T-helper 1 cell treated with Interleukin-12 subunit alpha and Interleukin-12 subunit beta and Interleukin-4 antibody, amounts not matched to agents 30 μg/mL and 1 μg/mL, for 36 hours (primary cell): ENCODE measurements at regions not wholly inside any gene's neighbourhood (a gene's known extent, or its start where the extent isn't known, plus 50 kb on each side); places are given as distances from the start of the nearest gene placed in this dataset.

ENCODE experiments used
- H3K27ac Mint-ChIP-seq: one replicate; pipeline ENCODE4 v1.8.0; 2021; ENCODE audit warnings: mild to moderate bottlenecking, mixed read lengths
- H3K27me3 Mint-ChIP-seq: one replicate; pipeline ENCODE4 v1.8.0; 2021; ENCODE audit warnings: low read depth, mixed read lengths
- H3K36me3 Mint-ChIP-seq: one replicate; pipeline ENCODE4 v1.8.0; 2021; ENCODE audit warnings: low read depth, mixed read lengths
- H3K4me1 Mint-ChIP-seq: one replicate; pipeline ENCODE4 v1.8.0; 2021; ENCODE audit warnings: low read depth, mixed read lengths
- H3K4me3 Mint-ChIP-seq: one replicate; pipeline ENCODE4 v1.8.0; 2021; ENCODE audit warnings: mild to moderate bottlenecking, moderate library complexity, mixed read lengths
- H3K9me3 Mint-ChIP-seq: one replicate; pipeline ENCODE4 v1.8.0; 2021; ENCODE audit warnings: mixed read lengths

DNA sequence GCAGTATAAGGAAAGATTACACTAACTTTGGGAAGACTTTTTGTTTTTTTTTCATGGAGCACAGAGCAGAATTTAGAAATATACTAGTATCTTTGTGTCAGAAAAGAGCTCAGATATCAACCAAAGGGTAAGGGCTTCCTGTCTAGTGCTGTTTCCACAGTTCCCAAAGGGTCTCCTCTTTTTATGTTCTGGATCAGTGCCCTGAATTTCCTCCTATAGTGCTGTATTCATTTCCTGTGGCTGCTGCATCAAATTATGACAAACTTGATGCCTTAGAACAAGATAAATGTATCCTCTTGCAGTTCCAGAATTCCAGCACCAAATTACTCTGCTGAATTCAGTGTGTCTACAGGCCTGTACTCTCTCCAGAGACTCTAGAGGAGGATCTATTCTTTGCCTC, 219.8 kb upstream of the THRB start:
- Mint-ChIP-seq H3K4me1 (no peaks in the 10 kb centered on the region), H3K9me3 (no peaks in the 10 kb centered on the region), H3K4me3 (no peak overlapping the region), H3K36me3 (no peaks in the 10 kb centered on the region), H3K27ac (no peak overlapping the region), H3K27me3 (no peaks in the 10 kb centered on the region)

DNA sequence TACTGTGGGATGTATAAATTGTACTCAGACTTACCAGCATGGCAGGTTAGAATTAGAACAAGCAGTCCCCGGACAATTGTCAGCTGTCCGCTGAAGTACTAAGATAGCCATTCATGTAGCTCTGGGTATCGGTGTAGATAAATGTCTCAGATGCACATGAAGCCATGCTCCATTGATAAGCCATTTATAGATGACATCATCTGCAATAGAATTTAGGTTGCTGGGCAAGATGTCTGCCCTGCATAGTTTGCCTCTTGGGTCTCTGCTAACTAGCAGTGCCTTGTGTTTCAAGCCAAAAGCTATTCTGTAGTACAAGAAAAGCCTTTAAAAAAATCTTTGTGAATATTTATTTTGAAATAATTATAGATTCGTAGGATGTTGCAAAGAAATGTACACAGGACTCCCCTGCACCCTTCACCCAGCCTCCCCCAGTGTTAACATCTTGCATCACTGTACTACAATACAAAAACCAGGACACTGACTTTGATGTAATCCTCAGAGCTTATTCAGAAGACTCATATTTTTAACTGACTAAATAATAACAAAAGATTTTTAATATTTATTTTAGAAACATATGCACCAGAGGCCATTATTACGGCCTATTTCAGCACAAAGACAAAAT, 220.6 kb upstream of the THRB start:
- Mint-ChIP-seq H3K27ac (no peak overlapping the region), H3K9me3 (no peaks in the 10 kb centered on the region), H3K36me3 (no peaks in the 10 kb centered on the region), H3K27me3 (no peaks in the 10 kb centered on the region), H3K4me3 (no peak overlapping the region), H3K4me1 (no peaks in the 10 kb centered on the region)

DNA sequence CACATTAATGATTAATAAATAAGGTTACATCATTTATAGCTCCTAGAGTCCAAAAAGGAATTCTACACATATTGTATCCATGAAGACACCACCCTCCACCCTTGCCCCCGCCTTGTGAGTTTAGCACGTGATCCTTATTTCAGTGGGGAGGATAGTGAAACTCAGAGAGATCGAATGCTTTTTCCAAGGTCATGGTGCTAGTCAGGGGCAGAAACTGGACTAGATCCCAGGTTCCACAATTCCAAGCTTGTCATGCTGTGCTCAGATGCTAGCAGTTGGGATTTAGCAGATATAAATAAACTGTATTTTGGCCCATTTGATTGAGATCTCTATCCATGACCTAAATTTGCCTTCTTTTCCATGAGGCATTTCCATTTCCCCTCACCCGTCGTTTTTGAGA, 227.4 kb upstream of the THRB start:
- Mint-ChIP-seq H3K27me3 (no peaks in the 10 kb centered on the region), H3K4me3 (no peak overlapping the region), H3K27ac (no peak overlapping the region), H3K9me3 (no peaks in the 10 kb centered on the region), H3K4me1 (no peaks in the 10 kb centered on the region), H3K36me3 (no peaks in the 10 kb centered on the region)

DNA sequence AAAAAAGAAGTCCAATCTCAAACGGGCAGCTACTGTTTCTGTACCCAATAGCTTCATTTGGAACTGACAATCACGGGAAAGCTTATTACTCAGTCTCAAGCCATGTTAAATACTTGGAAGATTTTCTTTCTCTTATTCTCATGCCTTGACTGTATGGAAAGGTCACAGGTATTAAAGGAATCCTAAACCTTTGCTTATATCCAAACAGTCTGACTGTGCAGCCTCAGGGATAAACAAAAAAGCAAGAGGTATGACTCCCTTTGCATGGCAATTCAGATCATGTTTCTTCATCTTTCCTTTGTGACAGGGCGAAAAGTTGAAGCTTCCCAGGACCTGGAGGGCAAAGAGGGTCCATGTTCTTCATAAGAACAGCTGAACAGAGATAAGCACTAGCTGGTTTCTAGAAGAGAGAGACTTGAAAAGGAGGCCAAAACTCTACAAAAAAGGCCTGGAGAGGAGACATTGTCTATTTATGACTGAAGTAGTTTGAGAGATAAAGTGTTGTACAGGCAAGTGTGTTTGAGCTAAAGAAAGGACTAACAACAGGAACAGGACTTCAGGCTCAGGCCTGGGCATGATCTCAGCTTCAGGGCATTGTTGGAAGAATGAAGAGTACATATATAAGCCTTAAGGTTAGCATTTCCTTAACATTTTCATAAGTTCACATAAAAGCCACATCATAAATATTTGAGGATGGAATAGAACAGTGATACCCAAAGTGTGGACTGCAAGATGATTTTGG, 231.0 kb upstream of the THRB start:
- Mint-ChIP-seq H3K9me3 (no peaks in the 10 kb centered on the region), H3K27ac (no peak overlapping the region), H3K36me3 (no peaks in the 10 kb centered on the region), H3K4me3 (no peak overlapping the region), H3K27me3 (no peaks in the 10 kb centered on the region), H3K4me1 (no peaks in the 10 kb centered on the region)

DNA sequence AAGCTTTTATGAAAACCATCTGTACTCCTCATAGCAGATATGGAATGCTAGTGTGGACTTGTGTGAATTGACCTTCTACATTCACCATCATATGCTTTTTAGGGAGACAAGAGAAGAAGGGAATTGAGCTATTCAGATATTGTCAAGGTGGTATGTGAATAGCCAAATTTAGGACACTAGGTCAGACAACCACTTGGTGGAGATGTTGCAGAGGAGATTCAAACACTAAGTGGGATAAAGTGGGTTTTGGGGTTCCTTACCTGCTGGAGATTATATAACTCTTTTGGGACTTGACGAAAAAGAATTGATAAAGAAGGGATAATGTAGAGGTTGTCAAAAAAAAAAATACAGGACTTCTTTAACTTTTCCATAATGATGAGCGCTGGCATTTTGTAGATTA, 231.8 kb upstream of the THRB start:
- Mint-ChIP-seq H3K4me1 (no peaks in the 10 kb centered on the region), H3K36me3 (no peaks in the 10 kb centered on the region), H3K4me3 (no peak overlapping the region), H3K27me3 (no peaks in the 10 kb centered on the region), H3K27ac (no peak overlapping the region), H3K9me3 (no peaks in the 10 kb centered on the region)

DNA sequence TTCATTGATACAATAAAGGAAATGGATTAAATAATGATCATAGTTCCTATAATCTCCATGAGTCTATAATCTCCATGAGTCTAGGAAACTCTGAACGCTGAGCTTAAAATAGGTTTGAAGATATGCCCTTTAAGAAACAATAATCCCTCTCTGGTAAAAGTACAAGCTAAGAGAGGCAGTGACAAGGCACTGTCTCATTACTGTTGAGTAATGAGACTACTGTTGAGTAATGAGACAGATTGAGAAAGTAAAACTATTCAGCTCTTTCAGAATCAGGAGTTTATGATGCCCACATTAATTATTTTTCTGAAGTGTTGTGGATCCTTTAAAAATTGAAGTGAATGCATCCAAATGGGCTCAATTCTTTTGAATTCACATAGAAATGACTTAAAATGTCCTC, 235.5 kb upstream of the THRB start:
- Mint-ChIP-seq H3K4me1 (no peaks in the 10 kb centered on the region), H3K4me3 (no peak overlapping the region), H3K27me3 (no peaks in the 10 kb centered on the region), H3K9me3 (no peaks in the 10 kb centered on the region), H3K36me3 (no peaks in the 10 kb centered on the region), H3K27ac (no peak overlapping the region)

DNA sequence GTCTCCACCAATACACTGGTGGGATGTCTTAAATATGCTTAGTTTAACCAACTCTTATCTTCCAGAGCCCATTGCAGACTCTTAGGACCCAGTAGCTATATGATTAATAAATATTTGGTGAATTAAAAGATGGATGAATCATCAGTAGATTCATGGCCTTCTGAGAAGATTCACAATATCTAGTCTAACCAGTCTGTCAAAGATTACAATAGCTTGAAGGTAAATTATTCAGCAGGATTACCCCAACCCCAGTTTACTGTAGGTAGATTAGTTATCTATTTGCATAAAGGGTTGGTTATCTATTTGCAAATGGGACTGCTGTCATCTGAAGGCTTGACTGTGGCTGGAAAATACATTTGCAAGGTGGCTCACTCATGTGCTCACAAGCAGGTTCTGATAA, 239.4 kb upstream of the THRB start:
- Mint-ChIP-seq H3K9me3 (peaks cover 2% of the 10 kb centered on the region), H3K36me3 (no peaks in the 10 kb centered on the region), H3K27ac (no peak overlapping the region), H3K27me3 (no peaks in the 10 kb centered on the region), H3K4me3 (no peak overlapping the region), H3K4me1 (no peaks in the 10 kb centered on the region)

DNA sequence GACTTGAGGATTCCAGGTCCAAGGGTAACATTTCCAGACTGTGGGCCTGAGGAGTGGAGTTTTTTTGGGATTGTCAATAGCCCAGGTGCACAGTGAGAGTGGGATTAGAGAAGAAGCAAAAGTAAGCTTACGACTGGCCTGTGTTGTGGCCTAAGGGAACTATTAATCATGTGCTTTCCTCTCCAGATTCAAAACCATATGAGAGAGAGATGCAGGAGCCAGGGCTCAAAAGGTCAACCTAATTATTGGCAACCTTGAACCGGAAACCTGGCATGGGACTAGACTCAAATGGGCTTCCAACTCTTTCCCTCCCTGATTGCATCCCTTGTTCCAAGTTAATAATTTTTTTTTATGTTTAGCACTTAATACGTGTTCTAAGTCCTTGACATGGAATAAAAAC, 242.1 kb upstream of the THRB start:
- no peak overlapping the region for H3K27ac Mint-ChIP-seq
- no peaks in the 10 kb centered on the region for H3K36me3 Mint-ChIP-seq
- no peak overlapping the region for H3K4me3 Mint-ChIP-seq
- no peaks in the 10 kb centered on the region for H3K27me3 Mint-ChIP-seq
- no peaks in the 10 kb centered on the region for H3K4me1 Mint-ChIP-seq
- peaks cover 2% of the 10 kb centered on the region for H3K9me3 Mint-ChIP-seq

DNA sequence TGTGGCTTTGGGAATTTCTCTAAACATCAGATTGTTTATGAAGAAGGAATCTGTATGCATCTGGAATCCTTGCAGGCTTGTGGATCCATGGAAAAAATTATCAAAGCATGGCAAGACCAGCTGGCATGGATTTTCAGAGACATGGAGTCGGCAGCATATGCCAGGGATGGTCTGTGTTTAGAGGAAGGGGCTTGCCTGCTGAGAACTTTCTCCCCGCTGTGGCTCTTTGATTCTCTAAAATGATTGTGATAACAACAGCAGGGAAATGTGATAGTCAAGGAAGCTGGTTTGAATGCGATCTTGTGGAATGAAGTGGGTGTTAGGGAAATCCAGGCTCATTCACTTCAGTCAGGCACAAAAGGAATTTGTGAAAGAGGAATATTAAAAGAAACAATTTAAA, 245.7 kb upstream of the THRB start:
- H3K27ac Mint-ChIP-seq, result no peak overlapping the region
- no peaks in the 10 kb centered on the region for H3K36me3 Mint-ChIP-seq
- peaks cover 2% of the 10 kb centered on the region for H3K9me3 Mint-ChIP-seq
- H3K4me3 Mint-ChIP-seq, result no peak overlapping the region
- H3K4me1 Mint-ChIP-seq, result no peaks in the 10 kb centered on the region
- no peaks in the 10 kb centered on the region for H3K27me3 Mint-ChIP-seq

DNA sequence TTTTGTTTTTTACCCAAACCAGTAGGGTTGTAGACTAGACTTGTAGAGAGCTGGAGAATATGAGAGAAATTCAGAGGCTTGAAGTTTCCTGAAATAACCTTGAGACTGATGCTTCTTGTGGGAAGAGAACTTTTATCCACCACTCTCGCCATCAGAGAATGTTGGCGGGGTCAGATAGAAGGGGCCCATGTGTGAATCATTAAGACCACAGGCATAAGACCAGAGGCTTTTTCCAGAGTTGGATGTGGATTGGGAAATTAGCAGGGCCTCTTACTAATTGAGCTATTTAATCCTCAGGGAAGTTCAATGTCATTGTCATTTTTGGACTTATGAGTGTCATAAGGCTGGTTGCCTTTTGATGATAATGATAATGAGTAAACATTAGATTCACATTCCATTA, 246.9 kb upstream of the THRB start:
- H3K27ac Mint-ChIP-seq, result no peak overlapping the region
- no peaks in the 10 kb centered on the region for H3K27me3 Mint-ChIP-seq
- peaks cover 2% of the 10 kb centered on the region for H3K9me3 Mint-ChIP-seq
- H3K4me1 Mint-ChIP-seq, result no peaks in the 10 kb centered on the region
- H3K36me3 Mint-ChIP-seq, result no peaks in the 10 kb centered on the region
- no peak overlapping the region for H3K4me3 Mint-ChIP-seq

DNA sequence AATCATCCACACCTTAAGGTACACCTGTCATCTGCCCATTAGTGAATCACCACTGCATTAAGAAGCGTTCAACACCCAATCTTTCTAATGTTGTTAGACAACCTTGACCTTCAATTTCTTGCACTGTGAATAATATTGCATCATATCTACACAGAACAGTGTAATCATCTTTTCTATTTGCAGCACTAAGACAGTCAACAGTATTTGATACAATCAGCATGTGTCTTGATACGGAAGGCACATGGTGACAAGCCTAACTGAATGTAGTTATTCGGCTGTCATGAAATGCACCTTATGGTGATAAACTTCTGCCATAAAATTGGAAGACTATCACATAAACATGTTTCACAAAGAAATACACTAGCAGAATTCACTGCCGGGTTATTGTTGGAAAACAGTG, 253.9 kb upstream of the THRB start:
- Mint-ChIP-seq H3K36me3 (no peaks in the 10 kb centered on the region), H3K27me3 (no peaks in the 10 kb centered on the region), H3K4me1 (no peaks in the 10 kb centered on the region), H3K27ac (no peak overlapping the region), H3K9me3 (no peaks in the 10 kb centered on the region), H3K4me3 (no peak overlapping the region)

DNA sequence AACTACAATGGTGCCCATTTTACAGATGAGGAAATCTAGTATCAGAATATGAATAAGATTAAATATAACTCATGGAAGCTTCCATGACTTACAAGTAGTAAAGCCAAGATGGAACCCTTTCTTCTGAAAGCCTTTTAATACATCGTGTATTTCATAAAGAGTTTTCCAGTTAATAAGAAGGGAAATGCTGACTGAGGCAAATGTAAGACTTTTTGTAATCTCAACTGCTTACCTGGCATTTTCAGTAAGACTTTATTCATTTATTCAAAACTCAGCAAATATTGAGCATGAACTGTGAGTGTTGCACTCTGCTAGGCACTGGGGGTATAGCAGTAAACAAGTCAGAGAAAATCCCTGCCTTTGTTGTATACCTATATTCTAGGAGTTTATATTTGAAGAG, 256.4 kb upstream of the THRB start:
- Mint-ChIP-seq H3K27me3 (no peaks in the 10 kb centered on the region), H3K27ac (no peak overlapping the region), H3K9me3 (no peaks in the 10 kb centered on the region), H3K36me3 (no peaks in the 10 kb centered on the region), H3K4me1 (no peaks in the 10 kb centered on the region), H3K4me3 (no peak overlapping the region)

DNA sequence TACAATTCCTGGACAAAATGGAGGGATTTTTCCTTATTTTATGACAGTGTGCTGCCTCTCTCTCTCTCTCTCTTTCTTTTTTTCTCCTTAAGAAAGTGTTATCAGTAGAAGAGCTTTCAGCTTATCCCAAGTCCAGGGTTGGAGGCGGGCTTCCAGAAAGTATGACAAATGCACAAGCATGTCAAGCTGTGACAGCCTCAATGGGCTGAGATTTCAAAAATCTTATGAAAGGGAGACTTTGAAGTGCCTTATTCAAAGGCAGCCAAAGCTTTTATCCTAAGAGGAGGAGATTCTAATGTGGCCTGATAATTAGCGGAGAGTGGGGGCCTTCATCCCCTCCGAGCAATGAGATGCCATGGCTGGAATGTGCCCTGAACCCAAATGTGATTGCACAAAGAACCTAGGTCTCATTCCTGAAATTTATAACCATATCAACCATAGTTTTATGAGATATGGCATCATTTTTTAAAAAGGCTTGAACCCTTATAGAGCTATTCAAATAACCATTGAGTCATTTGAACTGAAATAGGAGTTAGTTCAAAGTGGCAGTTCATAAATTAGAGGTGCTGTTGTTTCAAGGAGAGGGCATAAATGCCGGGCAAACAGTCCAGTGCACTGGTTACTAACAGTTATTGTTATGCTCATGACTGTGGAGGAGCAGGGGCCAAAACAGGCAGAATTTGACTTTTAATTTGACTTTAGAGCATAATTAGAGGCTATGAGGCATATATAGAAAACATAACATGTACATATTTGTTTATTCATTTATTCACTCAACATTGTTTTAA, 261.6 kb upstream of the THRB start:
- H3K27me3 Mint-ChIP-seq, result no peaks in the 10 kb centered on the region

DNA sequence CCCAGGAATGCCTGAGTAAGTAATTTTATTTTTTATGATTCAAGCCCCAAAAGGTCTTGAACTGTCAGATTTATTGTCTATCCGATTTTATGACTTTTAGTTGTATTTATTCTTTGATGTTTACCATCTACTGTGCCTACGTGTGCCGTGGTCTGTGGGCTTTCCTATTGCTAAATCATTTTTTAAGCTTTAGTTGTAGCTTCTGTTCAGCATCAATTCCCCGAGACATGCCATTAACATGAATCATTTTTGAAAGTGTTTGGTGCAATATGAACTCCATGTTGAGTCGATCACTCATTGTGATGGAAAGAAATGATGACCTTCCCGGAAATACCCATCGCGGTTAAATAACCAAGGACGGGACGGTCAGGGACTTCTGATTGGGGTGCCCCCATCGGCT, 268.7 kb upstream of the THRB start:
- Mint-ChIP-seq H3K27ac (no peak overlapping the region), H3K4me3 (no peak overlapping the region), H3K4me1 (no peaks in the 10 kb centered on the region), H3K36me3 (no peaks in the 10 kb centered on the region), H3K9me3 (no peaks in the 10 kb centered on the region), H3K27me3 (no peaks in the 10 kb centered on the region)

More for the DNA sequence above, 261.6 kb upstream of the THRB start:
- no peaks in the 10 kb centered on the region for H3K4me1 Mint-ChIP-seq
- no peak overlapping the region for H3K27ac Mint-ChIP-seq
- H3K36me3 Mint-ChIP-seq, result no peaks in the 10 kb centered on the region
- no peaks in the 10 kb centered on the region for H3K9me3 Mint-ChIP-seq
- H3K4me3 Mint-ChIP-seq, result no peak overlapping the region

DNA sequence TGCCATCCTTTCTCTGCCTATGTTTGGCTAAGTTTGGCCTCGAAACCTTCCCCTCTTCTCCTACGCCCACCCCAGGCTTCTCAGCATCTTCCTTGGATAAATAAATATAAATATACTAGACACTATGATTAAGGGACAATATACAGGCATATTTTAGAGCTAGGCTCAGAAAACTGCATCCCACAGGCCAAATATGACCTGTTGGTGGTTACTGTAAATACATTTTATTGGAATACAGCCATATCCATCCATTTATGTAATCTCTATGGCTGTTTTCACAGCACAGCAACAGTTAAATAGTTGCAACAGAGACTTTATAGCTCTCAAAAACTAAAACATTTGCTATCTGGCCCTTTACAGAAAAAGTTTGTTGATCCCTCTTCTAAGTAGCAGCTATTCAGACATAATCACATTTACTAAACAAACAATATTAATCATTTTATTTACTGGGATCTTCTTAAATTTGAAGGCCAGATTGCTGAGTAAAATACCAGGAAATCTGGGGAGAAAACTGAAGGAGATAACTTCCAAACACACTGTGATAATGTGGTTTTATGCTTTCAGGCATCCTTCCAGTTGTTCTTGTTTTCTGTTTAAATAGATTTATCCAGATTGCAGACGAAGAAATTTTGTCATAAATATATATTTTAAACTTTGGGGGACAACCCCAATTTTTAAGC, 269.7 kb upstream of the THRB start:
- Mint-ChIP-seq H3K27ac (no peak overlapping the region), H3K4me1 (no peaks in the 10 kb centered on the region), H3K36me3 (no peaks in the 10 kb centered on the region), H3K27me3 (no peaks in the 10 kb centered on the region), H3K4me3 (no peak overlapping the region), H3K9me3 (no peaks in the 10 kb centered on the region)
